Mammary epithelial cell (primary cell): ENCODE measurements at regions not wholly inside any gene's neighbourhood (a gene's known extent, or its start where the extent isn't known, plus 50 kb on each side); places are given as distances from the start of the nearest gene placed in this dataset.

Experiments used
- CTCF ChIP-seq, 2 donors: IDR thresholded peaks in 1 of 2; conservative IDR thresholded peaks in 1 of 2; 2 replicates each; pipeline ENCODE4 v1.5.1; 2011 to 2012; ENCODE audit warnings: inconsistent platforms in 2 of 2, low read length in 2 of 2, mild to moderate bottlenecking in 2 of 2, control low read depth in 1 of 2, low read depth in 1 of 2; ENCODE audit not compliant: insufficient read depth in 1 of 2; ENCODE audit errors: extremely low read depth in 1 of 2
- EZH2 ChIP-seq: IDR thresholded peaks from 2 replicates; pipeline ENCODE4 v1.6.1; 2012; ENCODE audit warnings: low read length, inconsistent platforms, borderline replicate concordance

GRCh38 chr4:155565330-155565729 is 101.3 kb upstream of the GUCY1A1 start:
- TF ChIP-seq CTCF (conservative IDR thresholded peaks at IDR 0.05 in 1 of 2, IDR thresholded peaks at IDR 0.05 in 1 of 2; ENCODE audit: extremely low read depth in 1 of 2, insufficient read depth in 1 of 2, low read depth in 1 of 2, low read length in 2 of 2) = no peak
- no peak for TF ChIP-seq EZH2
